ENCODE measurements at regions not wholly inside any gene's neighbourhood (a gene's known extent, or its start where the extent isn't known, plus 50 kb on each side); places are given as distances from the start of the nearest gene placed in this dataset.

- TF ChIP-seq POLR2A (IDR thresholded peaks at IDR 0.05) (no peak), CTCF (IDR thresholded peaks at IDR 0.05) (no peak)
Observed at GRCh38 chr16:86213437-86214205, 296.7 kb upstream of the FOXF1 start.
